B cell (primary cell): ENCODE measurements at regions not wholly inside any gene's neighbourhood (a gene's known extent, or its start where the extent isn't known, plus 50 kb on each side); places are given as distances from the start of the nearest gene placed in this dataset.

Experiments
- CTCF ChIP-seq: fragments of 200-600 bp; IDR thresholded peaks from one replicate; pipeline ENCODE4 v1.8.0; 2022; ENCODE audit warnings: antibody characterized with exemption, mild to moderate bottlenecking
- EZH2 ChIP-seq: IDR thresholded peaks from 2 replicates; pipeline ENCODE4 v1.6.1; 2012; ENCODE audit warnings: borderline replicate concordance, low read depth, mild to moderate bottlenecking, moderate library complexity, low read length; ENCODE audit not compliant: insufficient read depth, poor library complexity, severe bottlenecking

- TF ChIP-seq CTCF (no peak), EZH2 (no peak)
Observed at GRCh38 chr18:66342577-66342976, 261.3 kb downstream of the CDH19 start.
